ENCODE measurements at regions not wholly inside any gene's neighbourhood (a gene's known extent, or its start where the extent isn't known, plus 50 kb on each side); places are given as distances from the start of the nearest gene placed in this dataset.

GRCh38 chr3:96169111-96169766, 645.2 kb upstream of the EPHA6 start:
- DNase-seq = no peak

GRCh38 chr3:96172917-96173316, 641.5 kb upstream of the EPHA6 start:
- no peak for DNase-seq

- no peak for DNase-seq
Observed at GRCh38 chr3:96175500-96175899, 638.9 kb upstream of the EPHA6 start.

GRCh38 chr3:96182756-96183155, 631.6 kb upstream of the EPHA6 start:
- DNase-seq = no peak

GRCh38 chr3:96183871-96184270, 630.5 kb upstream of the EPHA6 start:
- no peak for DNase-seq

GRCh38 chr3:96190024-96190616, 624.3 kb upstream of the EPHA6 start:
- no peak for DNase-seq

- no peak for DNase-seq
Observed at GRCh38 chr3:96192966-96193550, 621.3 kb upstream of the EPHA6 start.

- no peak for DNase-seq
Observed at GRCh38 chr3:96200897-96201296, 613.5 kb upstream of the EPHA6 start.

GRCh38 chr3:96201463-96201862, 612.9 kb upstream of the EPHA6 start:
- no peak for DNase-seq

GRCh38 chr3:96202181-96202580, 612.2 kb upstream of the EPHA6 start:
- DNase-seq = no peak

- DNase-seq = no peak
Observed at GRCh38 chr3:96209699-96210098, 604.7 kb upstream of the EPHA6 start.

GRCh38 chr3:96213393-96213792, 601.0 kb upstream of the EPHA6 start:
- DNase-seq = no peak

- DNase-seq = no peak
Observed at GRCh38 chr3:96214941-96215340, 599.5 kb upstream of the EPHA6 start.

- no peak for DNase-seq
Observed at GRCh38 chr3:96225494-96225893, 588.9 kb upstream of the EPHA6 start.

- no peak for DNase-seq
Observed at GRCh38 chr3:96233679-96234078, 580.7 kb upstream of the EPHA6 start.

- DNase-seq = no peak
Observed at GRCh38 chr3:96236522-96236921, 577.9 kb upstream of the EPHA6 start.

GRCh38 chr3:96259299-96259698, 555.1 kb upstream of the EPHA6 start:
- DNase-seq = no peak

- DNase-seq = no peak
Observed at GRCh38 chr3:96264701-96265100, 549.7 kb upstream of the EPHA6 start.

- DNase-seq = no peak
Observed at GRCh38 chr3:96266395-96267190, 547.8 kb upstream of the EPHA6 start.

- DNase-seq = no peak
Observed at GRCh38 chr3:96267577-96267976, 546.8 kb upstream of the EPHA6 start.

- DNase-seq = no peak
Observed at GRCh38 chr3:96294143-96294542, 520.3 kb upstream of the EPHA6 start.

GRCh38 chr3:96300743-96301142, 513.7 kb upstream of the EPHA6 start:
- DNase-seq = no peak

- DNase-seq = no peak
Observed at GRCh38 chr3:96319166-96319565, 495.2 kb upstream of the EPHA6 start.

GRCh38 chr3:96324087-96324486, 490.3 kb upstream of the EPHA6 start:
- no peak for DNase-seq
